ENCODE measurements at regions not wholly inside any gene's neighbourhood (a gene's known extent, or its start where the extent isn't known, plus 50 kb on each side); places are given as distances from the start of the nearest gene placed in this dataset.

DNA sequence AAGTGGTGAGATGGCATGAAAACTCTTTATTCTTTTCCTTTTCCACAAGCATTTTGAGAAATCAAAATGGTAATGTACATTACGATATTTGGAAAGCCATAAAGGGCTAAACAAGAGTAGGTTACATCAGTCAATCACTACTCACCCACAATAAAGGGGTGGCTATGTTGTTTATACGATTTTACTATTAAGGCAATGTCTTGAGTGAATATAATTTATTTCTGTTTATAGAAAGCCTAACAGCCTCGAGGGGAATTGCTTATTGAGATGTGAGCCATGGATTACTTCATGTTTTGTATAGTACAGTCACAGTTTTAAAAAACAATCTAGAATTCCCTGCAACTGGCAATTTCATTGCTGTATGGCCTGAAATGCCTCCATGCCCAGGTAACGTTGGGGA lies 237.5 kb upstream of the RBBP8 start:
- intact Hi-C loops (cut with micrococcal nuclease; ENCODE audit: unreplicated experiment) = no loop called here
- H3K4me2 ChIP-seq (ENCODE audit: control insufficient read depth, insufficient read depth) = no peak overlapping the region

More for the DNA sequence above, 237.5 kb upstream of the RBBP8 start:
- Histone ChIP-seq H3K79me2 (ENCODE audit: control insufficient read depth, insufficient read depth, low read length) (no peaks in the 10 kb centered on the region), H4K20me1 (ENCODE audit: control insufficient read depth, insufficient read depth) (no peaks in the 10 kb centered on the region), H2AFZ (ENCODE audit: control insufficient read depth, low read depth, low read length) (no peak overlapping the region), H3K4me1 (ENCODE audit: control insufficient read depth, insufficient read depth, low read length) (no peaks in the 10 kb centered on the region), H3K27me3 (replicated peaks in 1 of 2; ENCODE audit: control insufficient read depth in 2 of 2, insufficient read depth in 2 of 2, low read length in 1 of 2) (no peaks in the 10 kb centered on the region), H3K9ac (ENCODE audit: control insufficient read depth, insufficient read depth, low read length) (no peak overlapping the region), H3K4me3 (no peak overlapping the region), H3K27ac (ENCODE audit: control insufficient read depth, insufficient read depth) (no peak overlapping the region), H3K36me3 (ENCODE audit: control insufficient read depth in 2 of 2, insufficient read depth in 2 of 2, low read length in 1 of 2) (no peaks in the 10 kb centered on the region), H3K9me3 (replicated peaks; ENCODE audit: control insufficient read depth, insufficient read depth, low read length) (no peaks in the 10 kb centered on the region)
- ATAC-seq = no peak
- TF ChIP-seq NR2F1 (conservative IDR thresholded peaks at IDR 0.05) (no peak), NFIC (IDR thresholded peaks at IDR 0.05; ENCODE audit: low read depth, low read length) (no peak), HCFC1 (IDR thresholded peaks at IDR 0.05; ENCODE audit: low read length) (no peak), NRF1 (conservative IDR thresholded peaks at IDR 0.05; ENCODE audit: low read depth, low read length) (no peak), SIX5 (IDR thresholded peaks at IDR 0.05; ENCODE audit: low read depth, low read length, severe bottlenecking) (no peak), IRF4 (IDR thresholded peaks at IDR 0.05; ENCODE audit: low read depth, low read length) (no peak), MEF2B (IDR thresholded peaks at IDR 0.05; ENCODE audit: partially characterized antibody, poor library complexity, severe bottlenecking) (no peak), CBFB (IDR thresholded peaks at IDR 0.05; ENCODE audit: low read depth) (no peak)
- TF ChIP-seq, protein P1, sequence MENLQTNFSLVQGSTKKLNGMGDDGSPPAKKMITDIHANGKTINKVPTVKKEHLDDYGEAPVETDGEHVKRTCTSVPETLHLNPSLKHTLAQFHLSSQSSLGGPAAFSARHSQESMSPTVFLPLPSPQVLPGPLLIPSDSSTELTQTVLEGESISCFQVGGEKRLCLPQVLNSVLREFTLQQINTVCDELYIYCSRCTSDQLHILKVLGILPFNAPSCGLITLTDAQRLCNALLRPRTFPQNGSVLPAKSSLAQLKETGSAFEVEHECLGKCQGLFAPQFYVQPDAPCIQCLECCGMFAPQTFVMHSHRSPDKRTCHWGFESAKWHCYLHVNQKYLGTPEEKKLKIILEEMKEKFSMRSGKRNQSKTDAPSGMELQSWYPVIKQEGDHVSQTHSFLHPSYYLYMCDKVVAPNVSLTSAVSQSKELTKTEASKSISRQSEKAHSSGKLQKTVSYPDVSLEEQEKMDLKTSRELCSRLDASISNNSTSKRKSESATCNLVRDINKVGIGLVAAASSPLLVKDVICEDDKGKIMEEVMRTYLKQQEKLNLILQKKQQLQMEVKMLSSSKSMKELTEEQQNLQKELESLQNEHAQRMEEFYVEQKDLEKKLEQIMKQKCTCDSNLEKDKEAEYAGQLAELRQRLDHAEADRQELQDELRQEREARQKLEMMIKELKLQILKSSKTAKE (IDR thresholded peaks at IDR 0.05; ENCODE audit: low read depth, poor library complexity, severe bottlenecking) = no peak
- TF ChIP-seq, protein P2, sequence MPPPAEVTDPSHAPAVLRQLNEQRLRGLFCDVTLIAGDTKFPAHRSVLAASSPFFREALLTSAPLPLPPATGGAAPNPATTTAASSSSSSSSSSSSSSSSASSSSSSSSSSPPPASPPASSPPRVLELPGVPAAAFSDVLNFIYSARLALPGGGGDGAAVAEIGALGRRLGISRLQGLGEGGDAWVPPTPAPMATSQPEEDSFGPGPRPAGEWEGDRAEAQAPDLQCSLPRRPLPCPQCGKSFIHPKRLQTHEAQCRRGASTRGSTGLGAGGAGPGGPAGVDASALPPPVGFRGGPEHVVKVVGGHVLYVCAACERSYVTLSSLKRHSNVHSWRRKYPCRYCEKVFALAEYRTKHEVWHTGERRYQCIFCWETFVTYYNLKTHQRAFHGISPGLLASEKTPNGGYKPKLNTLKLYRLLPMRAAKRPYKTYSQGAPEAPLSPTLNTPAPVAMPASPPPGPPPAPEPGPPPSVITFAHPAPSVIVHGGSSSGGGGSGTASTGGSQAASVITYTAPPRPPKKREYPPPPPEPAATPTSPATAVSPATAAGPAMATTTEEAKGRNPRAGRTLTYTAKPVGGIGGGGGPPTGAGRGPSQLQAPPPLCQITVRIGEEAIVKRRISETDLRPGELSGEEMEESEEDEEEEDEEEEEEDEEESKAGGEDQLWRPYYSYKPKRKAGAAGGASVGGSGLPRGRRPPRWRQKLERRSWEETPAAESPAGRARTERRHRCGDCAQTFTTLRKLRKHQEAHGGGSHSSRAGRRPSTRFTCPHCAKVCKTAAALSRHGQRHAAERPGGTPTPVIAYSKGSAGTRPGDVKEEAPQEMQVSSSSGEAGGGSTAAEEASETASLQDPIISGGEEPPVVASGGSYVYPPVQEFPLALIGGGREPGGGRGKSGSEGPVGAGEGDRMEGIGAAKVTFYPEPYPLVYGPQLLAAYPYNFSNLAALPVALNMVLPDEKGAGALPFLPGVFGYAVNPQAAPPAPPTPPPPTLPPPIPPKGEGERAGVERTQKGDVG (CRISPR knock-in tag; IDR thresholded peaks at IDR 0.05) = no peak
- TF ChIP-seq, protein P3, sequence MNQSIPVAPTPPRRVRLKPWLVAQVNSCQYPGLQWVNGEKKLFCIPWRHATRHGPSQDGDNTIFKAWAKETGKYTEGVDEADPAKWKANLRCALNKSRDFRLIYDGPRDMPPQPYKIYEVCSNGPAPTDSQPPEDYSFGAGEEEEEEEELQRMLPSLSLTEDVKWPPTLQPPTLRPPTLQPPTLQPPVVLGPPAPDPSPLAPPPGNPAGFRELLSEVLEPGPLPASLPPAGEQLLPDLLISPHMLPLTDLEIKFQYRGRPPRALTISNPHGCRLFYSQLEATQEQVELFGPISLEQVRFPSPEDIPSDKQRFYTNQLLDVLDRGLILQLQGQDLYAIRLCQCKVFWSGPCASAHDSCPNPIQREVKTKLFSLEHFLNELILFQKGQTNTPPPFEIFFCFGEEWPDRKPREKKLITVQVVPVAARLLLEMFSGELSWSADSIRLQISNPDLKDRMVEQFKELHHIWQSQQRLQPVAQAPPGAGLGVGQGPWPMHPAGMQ (IDR thresholded peaks at IDR 0.05; ENCODE audit: borderline replicate concordance) = no peak
- TF ChIP-seq, protein P4, sequence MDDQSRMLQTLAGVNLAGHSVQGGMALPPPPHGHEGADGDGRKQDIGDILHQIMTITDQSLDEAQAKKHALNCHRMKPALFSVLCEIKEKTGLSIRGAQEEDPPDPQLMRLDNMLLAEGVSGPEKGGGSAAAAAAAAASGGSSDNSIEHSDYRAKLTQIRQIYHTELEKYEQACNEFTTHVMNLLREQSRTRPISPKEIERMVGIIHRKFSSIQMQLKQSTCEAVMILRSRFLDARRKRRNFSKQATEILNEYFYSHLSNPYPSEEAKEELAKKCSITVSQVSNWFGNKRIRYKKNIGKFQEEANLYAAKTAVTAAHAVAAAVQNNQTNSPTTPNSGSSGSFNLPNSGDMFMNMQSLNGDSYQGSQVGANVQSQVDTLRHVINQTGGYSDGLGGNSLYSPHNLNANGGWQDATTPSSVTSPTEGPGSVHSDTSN (IDR thresholded peaks at IDR 0.05; ENCODE audit: insufficient replicate concordance, low read depth, low read length) = no peak
- in situ Hi-C loops (cut with MboI) = no loop called here
- no peak for FAIRE-seq
- ChIA-PET SMC1A (ENCODE audit: uncharacterized antibody, unreplicated experiment) (interaction anchor here (0.9 kb wide), 1 partner anchor 15 kb away, joined by 3 read pairs; no protein-coding TSS in a partner anchor), RAD21 (ENCODE audit: unreplicated experiment) (no interaction called here), CTCF (interaction anchor here (1.0 kb wide), 1 partner anchor 8 kb away, joined by 5 read pairs; no protein-coding TSS in a partner anchor), POLR2A (no interaction called here)
- no TSS peak for BruUV-seq (replicated peaks)
- WGBS (ENCODE audit: insufficient coverage, insufficient replicate concordance, low lambda C conversion rate, missing lambda C conversion rate) = 0% methylated on average over 4 of the region's 4 CpGs
- no peak for DNase-seq (ENCODE audit: low read depth, low spot score)

Measured in GM12878 (cell line).